A673 (cell line): ENCODE measurements at regions not wholly inside any gene's neighbourhood (a gene's known extent, or its start where the extent isn't known, plus 50 kb on each side); places are given as distances from the start of the nearest gene placed in this dataset.

Experiments
- CTCF ChIP-seq: fragments of 300-800, 200-600 bp; sonication (generic); conservative IDR thresholded peaks from 2 replicates; pipeline ENCODE4 v1.5.1; 2017; ENCODE audit warnings: low read depth, mild to moderate bottlenecking, antibody characterized with exemption, low read length, moderate library complexity, mixed read lengths
- EZH2 ChIP-seq: fragments of 200-600 bp; sonication (generic); IDR thresholded peaks from 2 replicates; pipeline ENCODE4 v1.6.1; 2017; ENCODE audit warnings: borderline replicate concordance, low read depth, mild to moderate bottlenecking, mixed read lengths, antibody characterized with exemption, low read length; ENCODE audit not compliant: poor library complexity, severe bottlenecking

- TF ChIP-seq CTCF (no peak), EZH2 (no peak)
These were observed 274.9 kb upstream of the CDH18 start for GRCh38 chr5:20262896-20263295.
